IMR-90 (cell line): ENCODE measurements at regions not wholly inside any gene's neighbourhood (a gene's known extent, or its start where the extent isn't known, plus 50 kb on each side); places are given as distances from the start of the nearest gene placed in this dataset.

ENCODE experiments used
- ATAC-seq: fragments of 200-7000 bp; cut with Tn5 transposase; 2 replicates; pipeline ENCODE4 v1.9.1; 2020; ENCODE audit warnings: low read depth, mild to moderate bottlenecking, moderate library complexity
- BruUV-seq: library from RNA; stranded (reverse); fragments of 400-500 nt; replicated peaks from 2 replicates; lab custom pipeline; 2021; lab: Mats Ljungman, UMichigan
- CTCF ChIA-PET: fragments of 300-600 bp; formaldehyde crosslinking; extraction: SDS; loops from one replicate; lab custom pipeline; 2021; ENCODE audit warnings: antibody characterized with exemption; lab: Yijun Ruan, JAX
- POLR2A ChIA-PET: fragments of 300-600 bp; sonication (Branson Sonifier 250); formaldehyde crosslinking; loops from one replicate; lab custom pipeline; 2022; ENCODE audit warnings: antibody characterized with exemption; ENCODE audit not compliant: unreplicated experiment; lab: Charles Lee
- DNase-seq: peaks from one replicate; pipeline ENCODE4 v3.0.0; 2013
- H2AFZ ChIP-seq: replicated peaks from 2 replicates; pipeline ENCODE3; 2013; ENCODE audit warnings: low read length, mild to moderate bottlenecking; ENCODE audit not compliant: poor library complexity
- H2AK5ac ChIP-seq: 2 replicates; pipeline ENCODE4 v1.6.1; 2013; ENCODE audit warnings: low read depth, low read length, inconsistent platforms
- H2AK9ac ChIP-seq: replicated peaks from 2 replicates; pipeline ENCODE3; 2013; ENCODE audit warnings: mild to moderate bottlenecking, low read depth, low read length, moderate library complexity; ENCODE audit not compliant: poor library complexity
- H2BK120ac ChIP-seq: 2 replicates; pipeline ENCODE4 v1.6.1; 2013; ENCODE audit warnings: low read depth, low read length, inconsistent platforms
- H2BK15ac ChIP-seq: 3 replicates; pipeline ENCODE4 v1.6.1; 2013; ENCODE audit warnings: low read depth, low read length, inconsistent platforms
- H2BK20ac ChIP-seq: 2 replicates; pipeline ENCODE4 v1.6.1; 2013; ENCODE audit warnings: low read depth, mild to moderate bottlenecking, inconsistent platforms, low read length, moderate library complexity
- H2BK5ac ChIP-seq: 2 replicates; pipeline ENCODE4 v1.6.1; 2013; ENCODE audit warnings: mild to moderate bottlenecking, low read depth, low read length, inconsistent platforms; ENCODE audit not compliant: poor library complexity, severe bottlenecking
- H3K14ac ChIP-seq: replicated peaks from 2 replicates; pipeline ENCODE4 v1.6.1; 2013; ENCODE audit warnings: low read depth, low read length, inconsistent platforms
- H3K18ac ChIP-seq: 2 replicates; pipeline ENCODE4 v1.6.1; 2013; ENCODE audit warnings: low read depth, low read length, control low read depth
- H3K23ac ChIP-seq: 2 replicates; pipeline ENCODE4 v1.6.1; 2013; ENCODE audit warnings: low read depth, low read length, inconsistent platforms
- H3K27ac ChIP-seq: 2 replicates; pipeline ENCODE4 v1.5.1; 2013; ENCODE audit warnings: mild to moderate bottlenecking, control low read depth, low read length; ENCODE audit not compliant: insufficient read depth
- H3K27me3 ChIP-seq: 2 replicates; pipeline ENCODE4 v1.6.1; 2013; ENCODE audit warnings: low read length; ENCODE audit not compliant: control insufficient read depth, insufficient read depth
- H3K36me3 ChIP-seq: 2 replicates; pipeline ENCODE4 v1.6.1; 2013; ENCODE audit warnings: low read length, mixed read lengths; ENCODE audit not compliant: control insufficient read depth, insufficient read depth
- H3K4ac ChIP-seq: 2 replicates; pipeline ENCODE4 v1.6.1; 2013; ENCODE audit warnings: low read depth, low read length, inconsistent platforms
- H3K4me1 ChIP-seq: 2 replicates; pipeline ENCODE4 v1.6.1; 2013; ENCODE audit warnings: low read length, mixed read lengths; ENCODE audit not compliant: control insufficient read depth, insufficient read depth
- H3K4me2 ChIP-seq: 2 replicates; pipeline ENCODE4 v1.6.1; 2013; ENCODE audit warnings: low read depth, mild to moderate bottlenecking, control low read depth, low read length, moderate library complexity
- H3K4me3 ChIP-seq: 2 replicates; pipeline ENCODE4 v1.5.1; 2013; ENCODE audit warnings: low read depth, mild to moderate bottlenecking, control low read depth, low read length, moderate library complexity; ENCODE audit not compliant: insufficient read depth
- H3K56ac ChIP-seq: 2 replicates; pipeline ENCODE4 v1.6.1; 2013; ENCODE audit warnings: low read length, inconsistent platforms; ENCODE audit not compliant: insufficient read depth; ENCODE audit errors: extremely low read depth
- H3K79me1 ChIP-seq, 2 experiments: 2 replicates each; pipeline ENCODE4 v1.6.1; 2013; ENCODE audit warnings: low read length in 2 of 2, inconsistent platforms in 1 of 2, low read depth in 1 of 2
- H3K9ac ChIP-seq: 2 replicates; pipeline ENCODE4 v1.6.1; 2013; ENCODE audit warnings: low read depth, low read length, control low read depth
- H3K9me1 ChIP-seq: 2 replicates; pipeline ENCODE4 v1.6.1; 2013; ENCODE audit warnings: low read length, inconsistent platforms; ENCODE audit not compliant: insufficient read depth
- H3K9me3 ChIP-seq: 2 replicates; pipeline ENCODE4 v1.6.1; 2013; ENCODE audit warnings: low read length; ENCODE audit not compliant: control insufficient read depth, insufficient read depth
- H4K20me1 ChIP-seq: 2 replicates; pipeline ENCODE4 v1.6.1; 2013; ENCODE audit warnings: low read length, inconsistent platforms; ENCODE audit not compliant: insufficient read depth
- H4K5ac ChIP-seq: 2 replicates; pipeline ENCODE4 v1.6.1; 2013; ENCODE audit warnings: mild to moderate bottlenecking, low read depth, low read length, control low read depth
- H4K8ac ChIP-seq, 2 experiments: 2 replicates each; pipeline ENCODE4 v1.6.1; 2013; ENCODE audit warnings: low read depth in 2 of 2, low read length in 2 of 2, control low read depth in 1 of 2, inconsistent platforms in 1 of 2
- H4K91ac ChIP-seq: 2 replicates; pipeline ENCODE4 v1.6.1; 2013; ENCODE audit warnings: low read depth, low read length, inconsistent platforms; ENCODE audit not compliant: insufficient read depth
- MAFK ChIP-seq: IDR thresholded peaks from 2 replicates; pipeline ENCODE4 v1.6.1; 2012; ENCODE audit warnings: low read depth, low read length, improper control_type of control experiment
- MAZ ChIP-seq: IDR thresholded peaks from 2 replicates; pipeline ENCODE4 v1.6.1; 2012; ENCODE audit warnings: low read depth, mild to moderate bottlenecking, low read length, improper control_type of control experiment, moderate library complexity, borderline replicate concordance
- POLR2A ChIP-seq: IDR thresholded peaks from 2 replicates; pipeline ENCODE4 v1.6.1; 2012; ENCODE audit warnings: mild to moderate bottlenecking, low read depth, low read length
- USF2 ChIP-seq: fragments of 150-350 bp; IDR thresholded peaks from 2 replicates; pipeline ENCODE4 v1.6.1; 2017; ENCODE audit warnings: mild to moderate bottlenecking, antibody characterized with exemption, low read length, low read depth
- WGBS, 2 experiments: methylation state at CpG; one replicate each; pipeline versions ENCODE4 v1.1.5 to v1.1.7; 2013; ENCODE audit warnings: missing lambda C conversion rate in 2 of 2; ENCODE audit not compliant: insufficient read length in 1 of 2; ENCODE audit errors: extremely low coverage in 2 of 2; 5-methylcytosine and 5-hydroxymethylcytosine counted together
- dilution Hi-C: fragments of 300-500 bp; cut with HindIII; formaldehyde crosslinking; loops from one replicate; pipeline ENCODE4 v1.14.3; 2018; ENCODE audit warnings: low sequenced_read_pairs; ENCODE audit not compliant: unreplicated experiment
- in situ Hi-C: fragments of 300-500 bp; cut with MboI; formaldehyde crosslinking; loops from 3 replicates; pipeline ENCODE4 v1.14.3; 2019; ENCODE audit warnings: low sequenced_read_pairs, inconsistent platforms, mixed read lengths
- intact Hi-C: fragments of 100-400 bp; cut with micrococcal nuclease; formaldehyde crosslinking; loops from 2 replicates; pipeline ENCODE4 v1.10.0; 2022

- in situ Hi-C loops (no loop called here), intact Hi-C loops (no loop called here), dilution Hi-C loops (no loop called here)
- CTCF ChIA-PET, result no interaction called here
- no TSS peak for BruUV-seq
- Histone ChIP-seq H2BK120ac (no peak overlapping the region), H4K5ac (no peak overlapping the region), H3K4me3 (no peak overlapping the region), H4K20me1 (no peaks in the 10 kb centered on the region), H3K9me3 (no peaks in the 10 kb centered on the region), H2BK15ac (no peak overlapping the region), H3K4me1 (no peaks in the 10 kb centered on the region), H3K23ac (no peak overlapping the region), H3K27me3 (no peaks in the 10 kb centered on the region), H3K4ac (no peak overlapping the region), H3K79me1 (no peaks in the 10 kb centered on the region), H3K27ac (no peak overlapping the region), H3K4me2 (no peak overlapping the region), H2BK5ac (no peak overlapping the region), H4K8ac (no peak overlapping the region), H2AFZ (no peak overlapping the region), H3K14ac (no peak overlapping the region), H2AK5ac (no peak overlapping the region), H3K9ac (no peak overlapping the region), H2BK20ac (no peak overlapping the region), H4K91ac (no peak overlapping the region), H3K36me3 (no peaks in the 10 kb centered on the region), H3K18ac (no peak overlapping the region), H3K56ac (no peak overlapping the region), H3K9me1 (no peaks in the 10 kb centered on the region), H2AK9ac (no peak overlapping the region)
- DNase-seq, result no peak
- TF ChIP-seq MAFK, result no peak
- TF ChIP-seq POLR2A, result no peak
- no peak for TF ChIP-seq USF2
- no peak for TF ChIP-seq MAZ
- ATAC-seq, result no peak
- 65% methylated on average over 2 of the region's 3 CpGs; no CpG with 5 or more reads in 1 of the 2 experiments for WGBS, 2 experiments
- POLR2A ChIA-PET, result no interaction called here
These were observed 96.1 kb upstream of the SYNDIG1 start for GRCh38 chr20:24373372-24373771.
